Activated gamma-delta T cell treated with Interleukin-2 at 50 U/mL for 16 hours (primary cell): ENCODE measurements at regions not wholly inside any gene's neighbourhood (a gene's known extent, or its start where the extent isn't known, plus 50 kb on each side); places are given as distances from the start of the nearest gene placed in this dataset.

ENCODE experiments used
- DNase-seq: peaks from one replicate; pipeline ENCODE4 v3.0.0-alpha.2; 2020

DNA sequence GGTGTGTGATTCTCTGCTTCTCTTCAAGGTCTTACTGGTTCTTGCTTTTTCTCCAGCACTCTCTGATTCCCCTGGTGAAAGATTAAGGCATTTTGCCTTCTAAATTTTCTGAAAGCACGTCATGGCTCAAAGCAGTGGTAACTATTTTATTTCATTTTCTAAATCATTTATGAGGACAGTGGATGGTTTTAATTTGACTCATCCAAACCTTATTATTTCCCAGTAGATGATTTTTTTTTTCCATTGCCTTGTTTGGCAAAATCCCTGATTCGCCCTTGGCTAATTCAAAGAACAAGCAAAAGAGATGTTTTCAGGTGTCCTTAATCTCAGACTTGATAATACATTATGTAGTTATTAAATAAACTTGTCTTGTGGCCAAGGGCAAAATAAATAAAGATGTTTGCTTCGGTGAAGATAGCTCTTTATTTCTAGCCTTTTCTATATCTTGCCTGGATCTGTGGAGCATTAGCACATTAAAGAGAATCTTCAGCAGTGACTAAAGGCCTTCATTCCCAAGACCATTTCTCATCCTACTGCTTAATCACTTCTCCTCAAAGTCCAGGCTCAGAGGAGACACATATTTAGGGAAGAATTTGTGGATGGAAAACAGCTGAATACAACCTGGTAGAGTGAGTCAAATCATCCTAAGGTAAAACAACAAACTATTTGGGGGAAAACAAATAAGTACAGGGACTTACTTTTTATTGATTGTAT, 359.8 kb downstream of the DUSP10 start:
- DNase-seq, result no peak

- DNase-seq, result no peak
Observed at GRCh38 chr1:221392453-221392852, 349.4 kb downstream of the DUSP10 start.

- no peak for DNase-seq
Observed at GRCh38 chr1:221394011-221394544, 347.8 kb downstream of the DUSP10 start.

DNA sequence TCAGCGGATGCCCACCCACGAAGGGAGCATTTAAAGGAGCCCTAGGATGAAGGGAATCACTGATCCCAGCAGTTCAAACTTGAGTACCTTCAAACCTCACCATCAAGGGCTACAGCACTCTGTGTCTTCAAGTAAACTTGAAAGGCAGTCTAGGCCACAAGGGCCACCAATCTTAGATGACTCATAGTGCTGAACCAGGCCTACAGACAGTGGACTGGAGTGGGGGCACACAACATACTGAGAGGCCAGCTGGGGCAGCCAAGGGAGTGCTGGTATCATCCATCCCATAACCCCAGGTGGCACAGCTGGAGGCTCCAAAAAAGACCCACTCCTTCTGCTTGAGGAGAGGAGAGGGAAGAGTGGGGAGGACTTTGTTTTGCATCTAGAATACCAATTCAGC, 345.4 kb downstream of the DUSP10 start:
- DNase-seq, result no peak

DNA sequence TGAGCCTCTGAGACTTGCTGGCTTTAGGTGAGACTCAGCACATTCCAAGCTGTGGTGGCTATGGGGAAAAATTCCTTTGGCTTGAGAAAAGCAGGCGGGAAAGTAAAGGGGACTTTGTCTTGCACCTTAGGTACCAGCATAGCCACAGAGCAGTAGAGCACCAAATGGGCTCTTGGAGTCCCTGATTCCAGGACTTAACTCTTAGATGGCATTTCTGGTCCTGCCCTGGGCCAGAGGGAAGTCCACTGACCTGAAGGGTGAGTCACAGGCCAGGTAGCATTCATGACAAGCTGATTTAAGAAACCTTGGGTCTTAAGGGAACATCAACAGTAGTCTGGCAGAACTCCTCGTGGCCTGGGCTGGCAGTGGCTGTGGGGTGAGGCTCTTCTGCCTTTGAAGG, 344.7 kb downstream of the DUSP10 start:
- no peak for DNase-seq

GRCh38 chr1:221397606-221398005, 344.3 kb downstream of the DUSP10 start:
- DNase-seq, result no peak

GRCh38 chr1:221405146-221405545, 336.7 kb downstream of the DUSP10 start:
- DNase-seq, result no peak

- DNase-seq, result no peak
Observed at GRCh38 chr1:221408117-221408803, 333.6 kb downstream of the DUSP10 start.

DNA sequence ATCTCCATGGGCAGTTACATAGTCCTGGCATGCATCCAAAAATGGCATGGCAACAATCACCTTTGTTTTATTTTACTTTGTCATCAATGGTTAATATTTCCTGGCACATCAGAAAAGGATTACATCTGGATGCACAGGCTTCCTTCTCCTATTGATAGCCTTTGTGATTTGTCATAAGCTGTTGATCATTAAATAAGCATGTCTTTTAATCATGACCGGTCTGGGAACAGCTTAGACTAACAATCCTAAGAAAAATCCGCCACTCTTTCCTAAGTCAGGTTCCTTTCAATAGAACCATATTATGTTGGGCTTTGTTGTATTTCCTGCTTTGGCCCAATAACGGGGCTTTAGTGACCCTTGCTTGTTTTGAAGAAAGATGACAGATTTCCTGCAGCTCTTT, 330.6 kb downstream of the DUSP10 start:
- no peak for DNase-seq

DNA sequence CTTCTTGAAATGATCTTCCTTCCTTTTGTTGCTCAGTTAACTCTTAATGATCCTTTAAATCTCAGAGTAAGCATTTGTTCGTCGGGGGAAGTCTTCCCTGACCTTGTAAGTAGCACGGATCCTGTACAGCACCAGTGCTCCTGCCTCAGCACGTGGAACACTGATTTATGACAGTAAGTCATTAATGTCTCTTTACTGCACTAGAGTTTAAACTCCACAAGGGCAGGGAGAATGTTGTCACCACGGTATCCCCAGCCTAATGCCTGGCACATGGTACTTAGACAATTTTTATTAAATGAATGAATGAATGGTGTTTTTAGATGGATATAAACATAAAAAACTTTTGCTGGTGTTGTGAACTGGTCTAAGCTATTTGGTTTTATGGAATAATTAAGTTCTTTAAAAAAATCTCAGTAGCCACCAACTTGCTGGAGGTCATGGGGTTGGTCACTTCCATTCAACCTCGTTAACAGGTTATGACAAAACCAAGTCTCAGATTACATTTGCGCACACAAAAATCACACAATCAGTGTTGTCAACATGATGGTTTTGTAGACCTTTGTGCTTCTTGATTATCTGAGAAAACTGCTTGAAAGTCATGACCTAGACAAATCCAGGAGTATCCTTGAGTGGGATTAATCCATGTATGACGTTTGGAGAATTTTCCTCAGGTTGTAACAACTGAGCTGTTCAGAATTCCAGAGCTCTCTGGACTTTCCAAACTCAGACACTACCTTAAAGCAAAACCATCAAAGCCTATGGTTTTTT, 326.9 kb downstream of the DUSP10 start:
- no peak for DNase-seq

DNA sequence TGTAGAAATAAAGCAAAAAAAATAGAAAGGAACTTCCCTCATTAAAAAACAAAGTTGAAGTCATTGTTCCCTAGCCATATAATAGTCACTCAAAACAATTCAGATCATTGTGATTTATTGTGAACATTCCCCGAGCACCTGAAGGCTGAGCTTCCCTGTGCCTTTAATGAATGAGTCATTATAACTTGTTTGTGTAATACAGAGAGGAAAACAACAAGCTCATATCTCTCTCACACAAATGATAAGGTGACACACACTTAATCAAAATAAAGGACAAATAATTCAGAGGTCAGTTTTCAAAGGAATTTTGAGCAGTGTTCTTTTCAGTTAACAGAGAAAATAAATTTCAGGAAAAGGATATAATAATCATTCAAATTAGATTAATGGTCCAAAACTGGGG, 326.2 kb downstream of the DUSP10 start:
- DNase-seq, result no peak

DNA sequence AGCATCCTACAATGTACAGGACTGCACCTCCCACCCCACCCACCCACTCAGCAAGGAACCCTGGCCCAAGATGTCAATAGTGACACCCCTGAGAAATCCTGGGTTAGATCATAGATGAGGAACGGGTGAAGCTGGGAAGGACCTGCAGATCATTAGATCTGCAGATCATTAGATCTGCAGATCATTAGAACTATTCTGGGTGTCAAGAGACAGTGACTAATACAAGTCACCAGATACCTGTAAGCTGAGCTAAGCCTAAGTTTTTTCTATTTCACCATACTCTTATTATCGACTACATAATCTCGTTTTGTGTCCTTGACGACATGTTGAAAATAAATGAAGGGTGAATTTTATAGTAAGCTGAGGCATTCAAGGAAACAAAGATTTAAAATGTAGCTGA, 325.7 kb downstream of the DUSP10 start:
- DNase-seq, result no peak

- no peak for DNase-seq
Observed at GRCh38 chr1:221416723-221417122, 325.2 kb downstream of the DUSP10 start.

DNA sequence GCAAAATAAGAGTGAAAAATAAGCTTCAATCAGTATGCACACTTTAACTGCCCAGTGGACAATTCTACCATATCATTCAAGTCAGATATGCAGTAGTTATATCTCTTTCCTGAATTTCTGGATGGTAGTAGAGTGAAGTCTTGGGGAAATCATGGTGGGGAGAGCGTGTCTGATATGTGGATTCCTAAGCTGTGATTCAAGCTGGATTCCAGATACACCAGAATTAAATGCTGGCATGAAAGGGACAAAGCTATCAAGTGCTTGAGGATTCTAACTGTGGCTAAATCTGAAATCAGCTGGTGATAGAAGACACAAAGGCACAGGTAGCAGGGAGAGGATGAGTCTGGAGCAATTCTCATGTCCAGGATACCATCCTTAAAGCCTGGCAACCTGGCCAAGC, 323.5 kb downstream of the DUSP10 start:
- no peak for DNase-seq

DNA sequence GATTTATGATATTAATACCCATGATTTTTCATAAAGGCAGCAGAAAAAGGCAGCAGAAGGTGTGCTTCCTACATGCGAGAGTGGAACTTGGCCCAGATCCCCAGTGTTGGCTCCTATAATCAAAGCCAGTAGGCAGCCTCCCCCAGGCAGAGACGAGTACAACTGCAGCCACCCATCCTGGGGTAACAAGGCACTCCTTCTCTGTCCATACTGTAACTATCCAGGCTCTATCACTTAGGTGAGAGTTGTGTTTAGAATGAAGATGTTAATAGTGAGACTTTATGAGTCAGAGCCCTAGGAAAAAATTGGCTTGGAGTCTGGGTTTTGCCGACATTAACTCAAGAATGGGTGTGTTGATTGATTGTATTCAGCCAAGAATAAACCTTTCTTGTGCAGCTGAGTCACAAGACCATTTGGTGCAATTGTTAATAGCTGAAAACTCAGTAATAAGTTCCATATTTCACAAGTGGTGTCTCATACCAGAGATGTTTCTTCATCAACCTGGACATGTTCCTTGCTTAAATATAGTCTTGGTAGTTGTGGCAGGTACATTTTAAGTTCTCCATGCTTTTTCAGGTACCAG, 322.3 kb downstream of the DUSP10 start:
- DNase-seq, result no peak

DNA sequence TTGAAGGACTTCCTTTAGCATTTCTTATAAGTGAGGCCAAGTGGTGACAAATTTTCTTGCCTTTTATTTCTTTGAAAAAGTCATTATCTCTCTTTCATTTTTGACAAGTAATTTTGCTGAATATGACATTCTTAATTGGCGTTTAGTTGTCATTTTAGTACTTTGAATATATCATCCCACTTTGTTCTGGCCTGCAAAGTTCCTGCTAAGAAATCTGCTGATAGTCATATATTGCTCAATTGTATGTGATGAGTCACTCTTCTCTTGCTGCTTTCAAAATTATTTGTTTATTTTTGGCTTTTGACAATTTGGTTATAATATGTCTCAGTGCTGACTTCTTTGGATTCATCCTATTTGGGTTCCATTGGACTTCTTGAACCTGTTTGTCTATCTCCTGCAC, 312.6 kb downstream of the DUSP10 start:
- no peak for DNase-seq

DNA sequence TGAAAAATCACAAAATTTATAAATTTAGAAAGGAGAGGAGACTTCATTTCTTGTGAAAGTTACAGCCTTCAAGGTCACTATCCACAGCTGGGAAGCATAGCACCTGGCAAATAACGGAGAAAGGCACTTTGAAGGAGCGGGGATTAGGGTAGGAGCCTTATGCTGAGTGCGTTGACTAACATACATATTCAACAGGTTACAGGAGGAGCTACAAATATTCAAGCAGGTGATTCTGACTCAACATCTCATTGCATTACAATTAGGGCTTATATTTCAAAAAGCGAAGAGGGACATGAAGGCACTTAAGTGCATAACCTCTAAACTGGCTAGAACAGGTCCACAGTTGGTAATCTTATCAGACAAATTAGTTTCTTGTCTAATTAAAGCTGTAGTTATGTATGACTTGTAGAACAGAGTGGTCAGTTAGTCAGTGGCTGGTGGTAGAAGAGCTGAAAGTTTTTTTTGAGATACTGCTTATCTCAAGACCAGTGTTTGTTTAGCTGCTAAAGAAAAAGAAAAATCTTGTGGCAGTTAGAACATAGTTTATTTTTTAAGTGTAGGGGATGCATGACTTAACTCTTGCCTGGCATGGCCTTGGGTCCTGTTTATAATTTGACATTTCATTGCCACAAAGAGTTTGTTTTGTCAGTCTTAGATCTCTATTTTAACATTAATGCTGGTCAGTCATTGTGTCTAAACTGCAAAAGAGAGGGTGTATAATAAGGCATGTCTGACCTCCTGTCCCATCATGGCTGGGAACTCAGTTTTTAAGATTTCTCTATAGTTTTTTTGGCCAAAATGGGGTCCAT, 311.5 kb downstream of the DUSP10 start:
- no peak for DNase-seq

DNA sequence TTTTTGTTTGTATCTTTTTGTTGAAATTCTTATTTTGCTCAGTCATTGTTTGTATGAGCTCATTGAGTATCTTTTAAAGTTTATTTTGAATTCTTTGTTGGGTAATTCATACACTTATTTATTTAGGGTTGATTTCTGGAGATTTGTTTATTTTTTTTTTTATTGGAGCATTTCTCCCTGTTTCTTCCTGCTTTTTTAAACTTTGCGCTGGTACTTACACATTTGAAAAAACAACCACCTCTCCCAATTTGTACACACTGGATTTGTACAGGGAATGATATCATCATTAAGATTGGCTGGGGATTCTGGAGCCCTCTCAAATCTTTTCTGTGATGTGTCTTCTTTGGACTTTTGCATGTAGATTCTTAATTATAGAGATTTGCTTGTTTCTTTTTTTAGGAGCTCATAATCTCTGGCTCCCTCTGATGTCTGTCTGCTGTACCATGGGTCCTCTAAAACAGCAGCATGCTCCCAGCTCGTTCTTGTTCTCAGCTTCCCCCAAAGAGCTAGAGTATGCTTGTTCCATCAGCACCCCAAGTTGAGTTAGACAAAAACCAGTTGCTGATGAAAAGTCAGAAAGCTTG, 310.7 kb downstream of the DUSP10 start:
- no peak for DNase-seq

DNA sequence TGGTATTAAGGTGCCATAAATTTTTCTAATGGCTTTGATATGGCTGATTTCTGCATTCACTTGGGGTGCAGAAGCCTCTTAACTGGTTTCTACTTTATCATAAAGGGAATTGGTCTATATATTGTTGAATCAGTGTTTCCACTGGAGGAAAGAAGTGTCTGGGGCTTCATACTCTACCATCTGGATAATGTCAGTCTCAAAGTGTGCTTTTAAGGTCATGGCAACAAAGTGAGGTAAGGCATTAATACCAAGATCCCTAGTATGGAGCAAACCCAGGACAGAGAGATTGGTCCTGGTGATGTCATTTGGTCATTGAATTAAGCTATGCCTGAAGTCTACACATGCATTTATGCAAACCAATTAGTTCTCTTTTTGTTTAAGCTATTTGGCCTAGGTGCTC, 309.9 kb downstream of the DUSP10 start:
- no peak for DNase-seq

DNA sequence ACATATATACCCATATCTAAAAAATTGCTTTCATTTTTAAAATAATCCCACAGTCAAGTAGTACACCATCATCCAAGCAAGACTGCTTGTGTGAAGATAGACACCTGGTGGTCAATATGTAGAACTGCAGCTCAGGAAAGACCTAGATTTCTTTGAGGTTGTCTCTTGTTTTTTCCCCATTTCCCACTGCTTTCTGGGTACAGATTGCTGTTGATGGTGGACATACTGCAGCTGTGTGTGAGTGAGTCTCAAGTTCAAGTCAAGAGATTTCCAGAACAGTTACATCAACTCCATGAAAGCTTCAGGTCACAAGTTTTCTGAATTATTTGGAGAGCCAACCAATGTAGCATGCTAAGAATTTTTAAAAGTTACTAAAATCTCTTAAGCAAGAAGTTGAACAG, 306.4 kb downstream of the DUSP10 start:
- no peak for DNase-seq

DNA sequence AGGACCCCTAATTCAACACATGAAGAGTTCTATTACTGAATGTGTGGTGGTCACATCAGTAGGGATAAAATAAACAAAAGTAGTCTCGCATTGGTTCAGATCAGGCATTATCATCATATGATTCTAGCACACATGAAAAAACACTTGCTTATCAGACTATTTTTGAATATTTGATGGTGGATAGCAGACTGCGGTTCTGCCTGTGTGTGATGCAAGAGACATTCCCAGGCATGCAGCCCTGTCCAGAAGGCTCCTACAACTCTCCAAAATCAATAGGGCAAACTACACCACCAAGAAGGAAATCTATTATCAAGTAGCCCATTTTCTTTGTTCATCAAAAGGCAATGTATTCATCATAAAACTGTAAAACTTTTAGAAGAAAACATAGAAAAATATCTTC, 304.7 kb downstream of the DUSP10 start:
- DNase-seq, result no peak

- no peak for DNase-seq
Observed at GRCh38 chr1:221437926-221438325, 304.0 kb downstream of the DUSP10 start.
